Esophagus squamous epithelium (tissue), 5 donors: ENCODE measurements at regions not wholly inside any gene's neighbourhood (a gene's known extent, or its start where the extent isn't known, plus 50 kb on each side); places are given as distances from the start of the nearest gene placed in this dataset.

Experiments used
- DNase-seq: peaks from one replicate; lab custom pipeline; 2025; lab: John Stamatoyannopoulos, UW
- H3K27ac ChIP-seq, 4 donors: fragments of 200-600 bp; sonication (generic); one replicate each; pipeline ENCODE4 v1.5.1; 2016 to 2019; ENCODE audit warnings: mild to moderate bottlenecking in 1 of 4
- H3K27me3 ChIP-seq, 4 donors: fragments of 200-600 bp; sonication (generic); 1 replicate in 3 of 4; 2 replicates in 1 of 4; pipeline versions ENCODE4 v1.5.1 to v1.6.0; 2017 to 2021; ENCODE audit warnings: antibody characterized with exemption in 1 of 4
- H3K36me3 ChIP-seq, 3 donors: fragments of 200-600 bp; sonication (generic); one replicate each; pipeline ENCODE4 v1.5.1; 2016 to 2019
- H3K4me1 ChIP-seq, 3 donors: fragments of 200-600 bp; sonication (generic); one replicate each; pipeline ENCODE4 v1.5.1; 2017 to 2019
- H3K4me3 ChIP-seq, 4 donors: fragments of 200-600 bp; sonication (generic); 1 replicate in 3 of 4; 2 replicates in 1 of 4; pipeline ENCODE4 v1.5.1; 2016 to 2019; ENCODE audit warnings: mild to moderate bottlenecking in 2 of 4, moderate library complexity in 1 of 4
- H3K9me3 ChIP-seq, 3 donors: fragments of 200-600 bp; sonication (generic); one replicate each; pipeline ENCODE4 v1.5.1; 2016 to 2019
- CTCF ChIP-seq, 6 experiments: fragments of 450-650 bp in 4 of 6; fragments of 200-600 bp in 2 of 6; sonication (generic) in 2 of 6; IDR thresholded peaks; one replicate each; pipeline ENCODE4 v1.5.1; 2016 to 2019; ENCODE audit warnings: antibody characterized with exemption in 6 of 6, mild to moderate bottlenecking in 4 of 6, moderate library complexity in 4 of 6
- POLR2A ChIP-seq, 4 donors: fragments of 450-650 bp; IDR thresholded peaks; one replicate each; pipeline ENCODE4 v1.6.1; 2017; ENCODE audit warnings: antibody characterized with exemption in 4 of 4, mild to moderate bottlenecking in 4 of 4, moderate library complexity in 3 of 4
- WGBS, 2 donors: methylation state at CpG; one replicate each; pipeline ENCODE4 v1.1.5; 2018; 5-methylcytosine and 5-hydroxymethylcytosine counted together
- intact Hi-C: fragments of 100-400 bp; cut with DNase I; formaldehyde crosslinking; loops from one replicate; pipeline ENCODE4 v1.15.0; 2022
- donor health status: DM: yes; HTN: yes; CAD: no.

- intact Hi-C loops: no loop called here
- no peak overlapping the region for H3K4me3 ChIP-seq
- no peaks in the 10 kb centered on the region for H3K9me3 ChIP-seq
- H3K36me3 ChIP-seq: no peaks in the 10 kb centered on the region
- WGBS, 2 donors: 37 to 60% methylated on average over 1 of the region's 1 CpG
- no peak for TF ChIP-seq CTCF (IDR thresholded peaks at IDR 0.05)
- no peak for TF ChIP-seq POLR2A (IDR thresholded peaks at IDR 0.05)
- DNase-seq: no peak
- H3K27ac ChIP-seq: no peak overlapping the region
- H3K27me3 ChIP-seq: no peaks in the 10 kb centered on the region
- H3K4me1 ChIP-seq: peaks cover 0 to 5% (median 0%) of the 10 kb centered on the region in 3 donors
Measured at GRCh38 chr3:17972476-17972875, 230.0 kb upstream of the TBC1D5 start.

GRCh38 chr3:17972030-17972429 lies 229.6 kb upstream of the TBC1D5 start:
- TF ChIP-seq CTCF (IDR thresholded peaks at IDR 0.05) (no peak), POLR2A (IDR thresholded peaks at IDR 0.05) (no peak)
- Histone ChIP-seq H3K27me3 (no peaks in the 10 kb centered on the region), H3K4me3 (no peak overlapping the region), H3K36me3 (no peaks in the 10 kb centered on the region), H3K27ac (no peak overlapping the region), H3K4me1 (peaks cover 0 to 5% (median 0%) of the 10 kb centered on the region in 3 donors), H3K9me3 (no peaks in the 10 kb centered on the region)
- DNase-seq: no peak
- intact Hi-C loops: no loop called here
- 53 to 88% methylated on average over 1 of the region's 1 CpG for WGBS, 2 donors

GRCh38 chr3:17969985-17970568 lies 227.6 kb upstream of the TBC1D5 start:
- intact Hi-C loops: no loop called here
- Histone ChIP-seq H3K4me1 (peaks cover 0 to 5% (median 0%) of the 10 kb centered on the region in 3 donors), H3K27ac (no peak overlapping the region), H3K4me3 (no peak overlapping the region), H3K36me3 (no peaks in the 10 kb centered on the region), H3K9me3 (no peaks in the 10 kb centered on the region), H3K27me3 (no peaks in the 10 kb centered on the region)
- DNase-seq: no peak
- no peak for TF ChIP-seq POLR2A (IDR thresholded peaks at IDR 0.05)
- TF ChIP-seq CTCF (IDR thresholded peaks at IDR 0.05): no peak
- WGBS, 2 donors: 60 to 78% methylated on average over 3 of the region's 3 CpGs

DNA sequence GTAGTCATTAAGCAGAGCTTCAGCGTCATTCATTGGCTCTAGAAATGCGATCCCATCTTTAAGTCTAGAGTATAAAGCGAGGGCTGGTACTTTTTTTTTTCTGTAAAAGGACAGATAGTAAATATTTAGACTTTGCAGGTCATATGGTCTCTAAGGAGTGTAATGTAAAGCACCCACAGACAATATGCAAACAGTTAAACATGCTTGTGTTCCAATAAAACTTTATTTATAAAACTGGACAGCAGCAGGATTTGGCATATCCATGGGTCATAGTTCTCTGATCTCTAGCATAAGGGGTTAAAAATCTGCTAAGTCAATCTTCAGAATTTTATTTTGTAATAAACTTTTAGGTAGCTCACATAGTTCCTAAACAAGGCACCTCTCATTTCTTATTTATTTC lies 226.8 kb upstream of the TBC1D5 start:
- H3K9me3 ChIP-seq: no peaks in the 10 kb centered on the region
- no peaks in the 10 kb centered on the region for H3K36me3 ChIP-seq
- peaks cover 0 to 5% (median 0%) of the 10 kb centered on the region in 3 donors for H3K4me1 ChIP-seq
- TF ChIP-seq POLR2A (IDR thresholded peaks at IDR 0.05): no peak
- TF ChIP-seq CTCF (IDR thresholded peaks at IDR 0.05): no peak
- intact Hi-C loops: no loop called here
- no peaks in the 10 kb centered on the region for H3K27me3 ChIP-seq
- H3K27ac ChIP-seq: no peak overlapping the region
- no peak overlapping the region for H3K4me3 ChIP-seq
- 89 to 95% methylated on average over 3 of the region's 3 CpGs for WGBS, 2 donors
- DNase-seq: no peak

GRCh38 chr3:17967953-17968607 lies 225.6 kb upstream of the TBC1D5 start:
- intact Hi-C loops: no loop called here
- H3K27ac ChIP-seq: no peak overlapping the region
- H3K9me3 ChIP-seq: no peaks in the 10 kb centered on the region
- H3K4me1 ChIP-seq: peaks cover 0 to 3% (median 0%) of the 10 kb centered on the region in 3 donors
- H3K4me3 ChIP-seq: no peak overlapping the region
- DNase-seq: no peak
- no peaks in the 10 kb centered on the region for H3K36me3 ChIP-seq
- H3K27me3 ChIP-seq: no peaks in the 10 kb centered on the region
- no peak for TF ChIP-seq POLR2A (IDR thresholded peaks at IDR 0.05)
- no peak for TF ChIP-seq CTCF (IDR thresholded peaks at IDR 0.05)
- WGBS, 2 donors: 73 to 77% methylated on average over 2 of the region's 2 CpGs
